NCI-H526 (cell line): ENCODE measurements at regions not wholly inside any gene's neighbourhood (a gene's known extent, or its start where the extent isn't known, plus 50 kb on each side); places are given as distances from the start of the nearest gene placed in this dataset.

Experiments
- DNase-seq, 2 experiments: peaks; one replicate each; lab custom pipeline; 2025; lab: John Stamatoyannopoulos, UW

- DNase-seq, result no peak
Observed at GRCh38 chr21:41653243-41653953, 113.5 kb downstream of the RIPK4 start.

- no peak for DNase-seq
Observed at GRCh38 chr21:41651830-41652229, 115.0 kb downstream of the RIPK4 start.

- no peak for DNase-seq
Observed at GRCh38 chr21:41651406-41651805, 115.4 kb downstream of the RIPK4 start.

- no peak for DNase-seq
Observed at GRCh38 chr21:41650526-41651145, 116.2 kb downstream of the RIPK4 start.

GRCh38 chr21:41648591-41649031, 118.2 kb downstream of the RIPK4 start:
- no peak for DNase-seq

GRCh38 chr21:41647806-41648561, 118.9 kb downstream of the RIPK4 start:
- DNase-seq, result no peak

- DNase-seq, result no peak
Observed at GRCh38 chr21:41643246-41643966, 123.4 kb downstream of the RIPK4 start.

- DNase-seq, result no peak
Observed at GRCh38 chr21:41641821-41642701, 124.8 kb downstream of the RIPK4 start.

- no peak for DNase-seq
Observed at GRCh38 chr21:41641510-41641815, 125.4 kb downstream of the RIPK4 start.

- DNase-seq, result peak in 1 of 2 experiments; percentile 29
Observed at GRCh38 chr21:41640748-41641509, 125.9 kb downstream of the RIPK4 start.

- no peak for DNase-seq
Observed at GRCh38 chr21:41639766-41640165, 127.1 kb downstream of the RIPK4 start.

- DNase-seq, result peak in 1 of 2 experiments; percentile 33
Observed at GRCh38 chr21:41639336-41639735, 127.5 kb downstream of the RIPK4 start.

GRCh38 chr21:41638201-41638790, 128.6 kb downstream of the RIPK4 start:
- no peak for DNase-seq

GRCh38 chr21:41636636-41637630, 129.0 kb upstream of the TMPRSS2 start:
- DNase-seq, result no peak

GRCh38 chr21:41635874-41636273, 127.9 kb upstream of the TMPRSS2 start:
- DNase-seq, result no peak

GRCh38 chr21:41634858-41635257, 126.9 kb upstream of the TMPRSS2 start:
- DNase-seq, result no peak

- DNase-seq, result no peak
Observed at GRCh38 chr21:41634211-41634694, 126.3 kb upstream of the TMPRSS2 start.

GRCh38 chr21:41633627-41634026, 125.7 kb upstream of the TMPRSS2 start:
- DNase-seq, result no peak
